K562 (cell line): ENCODE measurements at regions not wholly inside any gene's neighbourhood (a gene's known extent, or its start where the extent isn't known, plus 50 kb on each side); places are given as distances from the start of the nearest gene placed in this dataset.

Source experiments
- CTCF ChIP-seq, 3 experiments: IDR thresholded peaks in 2 of 3; conservative IDR thresholded peaks in 1 of 3; 2 replicates each; pipeline ENCODE4 v1.5.1; 2011 to 2012; ENCODE audit warnings: low read length in 3 of 3, mild to moderate bottlenecking in 3 of 3, control low read depth in 2 of 3, improper control_type of control experiment in 1 of 3, inconsistent platforms in 1 of 3, low read depth in 1 of 3, mixed read lengths in 1 of 3, moderate library complexity in 1 of 3; ENCODE audit not compliant: insufficient read depth in 2 of 3
- EWSR1 ChIP-seq: fragments of 450-650 bp; IDR thresholded peaks from 2 replicates; pipeline ENCODE4 v1.6.1; 2018; ENCODE audit warnings: borderline replicate concordance, mild to moderate bottlenecking, low read depth, moderate library complexity; ENCODE audit not compliant: partially characterized antibody
- FOXA1 ChIP-seq: fragments of 450-650 bp; IDR thresholded peaks from 2 replicates; pipeline ENCODE4 v1.6.1; 2016; ENCODE audit warnings: mild to moderate bottlenecking, borderline replicate concordance
- FOXK1 ChIP-seq: sonication (generic); formaldehyde crosslinking; IDR thresholded peaks from 2 replicates; pipeline ENCODE4 v1.8.0; 2022; ENCODE audit warnings: missing genetic modification reagents, mild to moderate bottlenecking, borderline replicate concordance
- MAZ ChIP-seq, 2 experiments: fragments of 450-650 bp in 1 of 2; sonication (generic) in 1 of 2; formaldehyde crosslinking; IDR thresholded peaks in 1 of 2; conservative IDR thresholded peaks in 1 of 2; 2 replicates each; pipeline versions ENCODE4 v1.4.0 to v1.5.0; 2020; ENCODE audit warnings: mild to moderate bottlenecking in 1 of 2, missing genetic modification reagents in 1 of 2
- MEF2A ChIP-seq: IDR thresholded peaks from 2 replicates; pipeline ENCODE4 v1.6.1; 2011; ENCODE audit warnings: low read depth, mild to moderate bottlenecking, low read length, moderate library complexity; ENCODE audit not compliant: control insufficient read depth
- NFIX ChIP-seq: fragments of 250-450 bp; sonication (Bioruptor Pico); IDR thresholded peaks from 2 replicates; pipeline ENCODE4 v1.4.0; 2020; ENCODE audit warnings: low read depth, mild to moderate bottlenecking, moderate library complexity
- PHB2 ChIP-seq: fragments of 450-650 bp; IDR thresholded peaks from 2 replicates; pipeline ENCODE4 v1.6.1; 2017; ENCODE audit warnings: low read depth
- RBM22 ChIP-seq: fragments of 200-400 bp; formaldehyde crosslinking; IDR thresholded peaks from 2 replicates; pipeline ENCODE4 v1.6.1; 2018; ENCODE audit warnings: low read length, low read depth; ENCODE audit not compliant: poor library complexity, severe bottlenecking
- SAFB2 ChIP-seq: fragments of 200-400 bp; formaldehyde crosslinking; IDR thresholded peaks from 2 replicates; pipeline ENCODE4 v1.6.1; 2018; ENCODE audit warnings: borderline replicate concordance, low read length, low read depth, moderate library complexity; ENCODE audit not compliant: severe bottlenecking
- SFPQ ChIP-seq: fragments of 200-400 bp; formaldehyde crosslinking; IDR thresholded peaks from 2 replicates; pipeline ENCODE4 v1.6.1; 2017; ENCODE audit warnings: mild to moderate bottlenecking, low read depth, low read length, moderate library complexity
- SRSF1 ChIP-seq: fragments of 200-400 bp; formaldehyde crosslinking; IDR thresholded peaks from 2 replicates; pipeline ENCODE4 v1.6.1; 2017; ENCODE audit warnings: mild to moderate bottlenecking, low read depth, low read length, moderate library complexity
- THRAP3 ChIP-seq: fragments of 450-650 bp; IDR thresholded peaks from 2 replicates; pipeline ENCODE4 v1.6.1; 2016; ENCODE audit warnings: mild to moderate bottlenecking, inconsistent platforms, borderline replicate concordance
- U2AF2 ChIP-seq: fragments of 200-400 bp; formaldehyde crosslinking; optimal IDR thresholded peaks from 2 replicates; pipeline ENCODE3; 2017; ENCODE audit warnings: low read depth, mild to moderate bottlenecking, low read length
- ZFX ChIP-seq: sonication (generic); formaldehyde crosslinking; IDR thresholded peaks from 2 replicates; pipeline ENCODE4 v1.8.0; 2022; ENCODE audit warnings: mild to moderate bottlenecking, missing genetic modification reagents, moderate library complexity
- ZNF175 ChIP-seq: fragments of 200-800 bp; sonication (Bioruptor generic); IDR thresholded peaks from 2 replicates; pipeline ENCODE4 v1.6.1; 2016; ENCODE audit warnings: low read depth, mild to moderate bottlenecking, missing genetic modification characterization, missing compliant biosample characterization
- ZNF316 ChIP-seq: fragments of 450-650 bp; IDR thresholded peaks from 2 replicates; pipeline ENCODE4 v1.6.1; 2016
- TF ChIP-seq, protein P1 (sequence below), 2 experiments: IDR thresholded peaks in 1 of 2; conservative IDR thresholded peaks in 1 of 2; 2 replicates each; pipeline ENCODE4 v1.6.1; 2016; ENCODE audit warnings: low read depth in 2 of 2, mild to moderate bottlenecking in 1 of 2, missing compliant biosample characterization in 1 of 2, missing genetic modification characterization in 1 of 2, moderate library complexity in 1 of 2
- TF ChIP-seq, protein P2 (sequence below): sonication (generic); formaldehyde crosslinking; IDR thresholded peaks from 2 replicates; pipeline ENCODE4 v1.8.0; 2022; ENCODE audit warnings: mild to moderate bottlenecking, low read depth, missing genetic modification reagents

GRCh38 chr3:167941234-167941995, 154.3 kb downstream of the GOLIM4 start (continued):
- TF ChIP-seq, protein P1, sequence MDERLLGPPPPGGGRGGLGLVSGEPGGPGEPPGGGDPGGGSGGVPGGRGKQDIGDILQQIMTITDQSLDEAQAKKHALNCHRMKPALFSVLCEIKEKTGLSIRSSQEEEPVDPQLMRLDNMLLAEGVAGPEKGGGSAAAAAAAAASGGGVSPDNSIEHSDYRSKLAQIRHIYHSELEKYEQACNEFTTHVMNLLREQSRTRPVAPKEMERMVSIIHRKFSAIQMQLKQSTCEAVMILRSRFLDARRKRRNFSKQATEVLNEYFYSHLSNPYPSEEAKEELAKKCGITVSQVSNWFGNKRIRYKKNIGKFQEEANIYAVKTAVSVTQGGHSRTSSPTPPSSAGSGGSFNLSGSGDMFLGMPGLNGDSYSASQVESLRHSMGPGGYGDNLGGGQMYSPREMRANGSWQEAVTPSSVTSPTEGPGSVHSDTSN (CRISPR knock-in tag; IDR thresholded peaks at IDR 0.05; ENCODE audit: low read depth): no peak
- TF ChIP-seq, protein P1 (tag; conservative IDR thresholded peaks at IDR 0.05; ENCODE audit: low read depth): no peak
- TF ChIP-seq ZNF316 (no peak), MEF2A (no peak), ZFX (CRISPR knock-in tag) (no peak), NFIX (CRISPR knock-in tag) (no peak), MAZ (CRISPR knock-in tag; conservative IDR thresholded peaks at IDR 0.05 in 1 of 2, IDR thresholded peaks at IDR 0.05 in 1 of 2) (peak; percentile 83 to 84), THRAP3 (no peak), CTCF (IDR thresholded peaks at IDR 0.05 in 2 of 3, conservative IDR thresholded peaks at IDR 0.05 in 1 of 3; ENCODE audit: insufficient read depth in 2 of 3, low read depth in 1 of 3, low read length in 3 of 3) (no peak), RBM22 (no peak), FOXA1 (no peak), FOXK1 (CRISPR knock-in tag) (no peak), SRSF1 (no peak), PHB2 (0 out of 2 replicates have a peak, but pooled peaks have one; percentile 48), ZNF175 (peak; percentile 76; the same call in 1 of the 2 replicates), SAFB2 (no peak), SFPQ (no peak), U2AF2 (no peak), EWSR1 (no peak)
- TF ChIP-seq, protein P2, sequence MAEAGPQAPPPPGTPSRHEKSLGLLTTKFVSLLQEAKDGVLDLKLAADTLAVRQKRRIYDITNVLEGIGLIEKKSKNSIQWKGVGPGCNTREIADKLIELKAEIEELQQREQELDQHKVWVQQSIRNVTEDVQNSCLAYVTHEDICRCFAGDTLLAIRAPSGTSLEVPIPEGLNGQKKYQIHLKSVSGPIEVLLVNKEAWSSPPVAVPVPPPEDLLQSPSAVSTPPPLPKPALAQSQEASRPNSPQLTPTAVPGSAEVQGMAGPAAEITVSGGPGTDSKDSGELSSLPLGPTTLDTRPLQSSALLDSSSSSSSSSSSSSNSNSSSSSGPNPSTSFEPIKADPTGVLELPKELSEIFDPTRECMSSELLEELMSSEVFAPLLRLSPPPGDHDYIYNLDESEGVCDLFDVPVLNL (CRISPR knock-in tag): no peak
